ENCODE measurements at regions not wholly inside any gene's neighbourhood (a gene's known extent, or its start where the extent isn't known, plus 50 kb on each side); places are given as distances from the start of the nearest gene placed in this dataset.

DNA sequence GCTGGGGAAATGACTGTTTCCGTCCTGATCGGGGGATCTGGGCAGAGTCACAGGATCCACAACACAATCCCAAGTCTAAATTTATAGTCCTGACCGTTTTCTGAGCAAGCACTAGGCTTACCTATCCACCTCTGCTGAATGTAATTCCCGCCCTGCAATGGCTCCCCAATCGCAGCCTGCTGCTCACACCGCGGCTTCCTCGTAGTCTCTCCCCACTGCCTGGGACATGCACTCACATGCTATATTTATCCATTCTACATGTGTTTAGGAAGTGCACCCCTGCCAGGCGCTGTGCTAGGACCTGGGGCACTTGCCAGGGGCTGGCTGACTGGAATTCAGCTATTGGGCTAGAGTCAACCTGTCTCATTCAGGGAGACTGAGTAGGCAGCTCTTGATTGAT lies 246.6 kb upstream of the CSF3R start:
- TF ChIP-seq RFX5 (IDR thresholded peaks at IDR 0.05; ENCODE audit: low read depth, low read length) (no peak), RCOR1 (IDR thresholded peaks at IDR 0.05; ENCODE audit: insufficient replicate concordance, low read length) (no peak), CHD1 (IDR thresholded peaks at IDR 0.05; ENCODE audit: low read depth, low read length) (no peak), MAZ (IDR thresholded peaks at IDR 0.05; ENCODE audit: borderline replicate concordance, low read depth, low read length) (no peak), BHLHE40 (IDR thresholded peaks at IDR 0.05; ENCODE audit: low read depth, low read length) (no peak), RAD21 (IDR thresholded peaks at IDR 0.05; ENCODE audit: low read length) (no peak), CEBPB (IDR thresholded peaks at IDR 0.05; ENCODE audit: low read depth, low read length) (no peak), POLR2A (IDR thresholded peaks at IDR 0.05; ENCODE audit: low read depth, low read length) (no peak)
- TF ChIP-seq, protein P1, sequence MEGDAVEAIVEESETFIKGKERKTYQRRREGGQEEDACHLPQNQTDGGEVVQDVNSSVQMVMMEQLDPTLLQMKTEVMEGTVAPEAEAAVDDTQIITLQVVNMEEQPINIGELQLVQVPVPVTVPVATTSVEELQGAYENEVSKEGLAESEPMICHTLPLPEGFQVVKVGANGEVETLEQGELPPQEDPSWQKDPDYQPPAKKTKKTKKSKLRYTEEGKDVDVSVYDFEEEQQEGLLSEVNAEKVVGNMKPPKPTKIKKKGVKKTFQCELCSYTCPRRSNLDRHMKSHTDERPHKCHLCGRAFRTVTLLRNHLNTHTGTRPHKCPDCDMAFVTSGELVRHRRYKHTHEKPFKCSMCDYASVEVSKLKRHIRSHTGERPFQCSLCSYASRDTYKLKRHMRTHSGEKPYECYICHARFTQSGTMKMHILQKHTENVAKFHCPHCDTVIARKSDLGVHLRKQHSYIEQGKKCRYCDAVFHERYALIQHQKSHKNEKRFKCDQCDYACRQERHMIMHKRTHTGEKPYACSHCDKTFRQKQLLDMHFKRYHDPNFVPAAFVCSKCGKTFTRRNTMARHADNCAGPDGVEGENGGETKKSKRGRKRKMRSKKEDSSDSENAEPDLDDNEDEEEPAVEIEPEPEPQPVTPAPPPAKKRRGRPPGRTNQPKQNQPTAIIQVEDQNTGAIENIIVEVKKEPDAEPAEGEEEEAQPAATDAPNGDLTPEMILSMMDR (conservative IDR thresholded peaks at IDR 0.05; ENCODE audit: low read depth, low read length), result no peak
- TF ChIP-seq, protein P2, sequence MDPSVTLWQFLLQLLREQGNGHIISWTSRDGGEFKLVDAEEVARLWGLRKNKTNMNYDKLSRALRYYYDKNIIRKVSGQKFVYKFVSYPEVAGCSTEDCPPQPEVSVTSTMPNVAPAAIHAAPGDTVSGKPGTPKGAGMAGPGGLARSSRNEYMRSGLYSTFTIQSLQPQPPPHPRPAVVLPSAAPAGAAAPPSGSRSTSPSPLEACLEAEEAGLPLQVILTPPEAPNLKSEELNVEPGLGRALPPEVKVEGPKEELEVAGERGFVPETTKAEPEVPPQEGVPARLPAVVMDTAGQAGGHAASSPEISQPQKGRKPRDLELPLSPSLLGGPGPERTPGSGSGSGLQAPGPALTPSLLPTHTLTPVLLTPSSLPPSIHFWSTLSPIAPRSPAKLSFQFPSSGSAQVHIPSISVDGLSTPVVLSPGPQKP (IDR thresholded peaks at IDR 0.05; ENCODE audit: borderline replicate concordance, low read depth, low read length), result no peak

All from IMR-90 (cell line).